K562 (cell line): ENCODE measurements at regions not wholly inside any gene's neighbourhood (a gene's known extent, or its start where the extent isn't known, plus 50 kb on each side); places are given as distances from the start of the nearest gene placed in this dataset.

Experiments used
- EP300 ChIP-seq: IDR thresholded peaks from 2 replicates; pipeline ENCODE4 v1.6.1; 2012; ENCODE audit warnings: low read length, improper control_type of control experiment
- HMG20B ChIP-seq: fragments of 250-450 bp; sonication (Bioruptor Pico); IDR thresholded peaks from 2 replicates; pipeline ENCODE4 v1.5.0; 2021; ENCODE audit warnings: mild to moderate bottlenecking
- NR2C2 ChIP-seq, 2 experiments: fragments of 200-800 bp in 1 of 2; sonication (Bioruptor generic) in 1 of 2; sonication (generic) in 1 of 2; formaldehyde crosslinking in 1 of 2; IDR thresholded peaks; 2 replicates each; pipeline versions ENCODE4 v1.6.1 to v1.8.0; 2016 to 2022; ENCODE audit warnings: mild to moderate bottlenecking in 1 of 2, missing compliant biosample characterization in 1 of 2, missing genetic modification characterization in 1 of 2, missing genetic modification reagents in 1 of 2
- POLR2H ChIP-seq: IDR thresholded peaks from 2 replicates; pipeline ENCODE4 v1.6.1; 2016; ENCODE audit warnings: missing genetic modification characterization, low read depth, mild to moderate bottlenecking, control low read depth, missing compliant biosample characterization, moderate library complexity
- PRPF4 ChIP-seq: fragments of 200-400 bp; formaldehyde crosslinking; IDR thresholded peaks from one replicate; pipeline ENCODE4 v1.6.1; 2017; ENCODE audit warnings: low read length, low read depth, mild to moderate bottlenecking; ENCODE audit not compliant: insufficient read depth, poor library complexity, severe bottlenecking
- ZNF431 ChIP-seq: sonication (generic); formaldehyde crosslinking; IDR thresholded peaks from 2 replicates; pipeline ENCODE4 v1.8.0; 2022; ENCODE audit warnings: mild to moderate bottlenecking, missing genetic modification reagents

- TF ChIP-seq HMG20B (CRISPR knock-in tag) (no peak), POLR2H (tag) (no peak), ZNF431 (CRISPR knock-in tag) (no peak), NR2C2 (CRISPR knock-in tag; IDR thresholded peaks at IDR 0.05) (no peak), NR2C2 (tag; IDR thresholded peaks at IDR 0.05) (no peak), EP300 (no peak), PRPF4 (no peak)
Observed at GRCh38 chr13:105266615-105267014, 1268.8 kb downstream of the EFNB2 start.
